Head of caudate nucleus (tissue), 42 donors: ENCODE measurements at regions not wholly inside any gene's neighbourhood (a gene's known extent, or its start where the extent isn't known, plus 50 kb on each side); places are given as distances from the start of the nearest gene placed in this dataset.
"Not testable (repeated sequence)": the region's sequence is repeated elsewhere in the genome, so short reads cannot be mapped to it uniquely, and the experiment has no call there.

Experiments
- DNase-seq, 42 donors: peaks; one replicate each; pipeline versions ENCODE4 v3.0.0 to v3.0.0-alpha.2; 2020 to 2021; ENCODE audit warnings: mixed read lengths in 7 of 42
- intact Hi-C: fragments of 100-400 bp; cut with DNase I; formaldehyde crosslinking; loops from one replicate; pipeline ENCODE4 v1.15.0; 2022

DNA sequence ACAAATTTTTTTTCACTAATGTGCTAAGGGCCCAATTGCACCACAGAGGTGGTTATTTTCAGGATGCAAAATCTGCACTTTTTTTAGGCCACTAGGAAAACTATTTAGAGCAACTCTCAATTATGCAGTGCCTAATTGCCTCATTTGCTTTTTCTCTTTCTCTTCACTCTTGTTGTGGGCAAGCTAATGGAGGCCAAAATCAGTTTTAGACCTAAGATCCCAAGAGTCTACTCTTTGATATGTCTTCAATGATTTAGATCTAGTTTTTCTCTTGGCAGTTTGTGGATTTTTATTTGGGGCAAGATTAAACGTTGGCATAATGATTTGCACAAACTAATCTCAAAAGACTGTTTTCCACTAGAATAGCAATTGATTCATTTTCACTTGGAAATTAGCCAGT is 1996.9 kb downstream of the LRRC4C start:
- intact Hi-C loops: no loop called here
- DNase-seq: no peak

DNA sequence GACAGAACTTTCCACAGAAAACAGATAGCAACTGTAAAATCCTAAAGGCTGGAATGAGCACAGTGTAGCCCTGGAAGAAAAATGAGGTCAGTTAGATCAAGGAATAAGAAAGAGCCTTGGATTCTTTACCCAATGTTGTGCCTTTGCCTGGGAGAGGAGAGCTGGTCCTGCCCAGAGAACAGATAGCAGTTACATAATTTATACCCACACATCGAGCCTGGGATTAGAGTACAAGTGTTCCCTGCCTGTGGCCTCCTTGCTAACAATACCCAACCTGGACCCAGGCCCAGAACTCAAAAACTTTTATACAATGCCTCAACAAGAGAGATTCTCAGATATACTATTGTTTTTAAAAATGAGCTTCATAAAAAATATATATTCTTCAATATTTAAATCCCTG is 1998.4 kb downstream of the LRRC4C start:
- peak in 7 of 42 donors; percentile 3 to 51 (median 9) for DNase-seq
- intact Hi-C loops: no loop called here

DNA sequence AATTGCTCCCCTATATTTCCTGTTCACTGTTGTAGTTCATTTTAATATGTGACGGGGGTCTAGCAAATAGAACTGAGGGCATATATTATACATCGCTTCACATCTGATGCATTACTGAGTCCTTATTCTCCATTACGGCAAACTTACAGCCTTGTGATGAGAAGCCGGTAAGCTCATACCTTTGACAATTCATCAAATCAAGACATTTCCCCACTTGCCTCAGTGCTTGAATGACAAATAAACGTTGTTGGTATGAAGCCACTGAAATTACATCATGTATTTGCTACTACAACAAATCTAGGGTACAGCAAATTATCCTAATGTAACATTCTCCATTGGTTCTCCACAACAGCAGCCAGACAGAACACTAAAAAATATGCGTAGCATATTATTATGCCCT is 1999.8 kb downstream of the LRRC4C start:
- no peak for DNase-seq
- intact Hi-C loops: no loop called here

DNA sequence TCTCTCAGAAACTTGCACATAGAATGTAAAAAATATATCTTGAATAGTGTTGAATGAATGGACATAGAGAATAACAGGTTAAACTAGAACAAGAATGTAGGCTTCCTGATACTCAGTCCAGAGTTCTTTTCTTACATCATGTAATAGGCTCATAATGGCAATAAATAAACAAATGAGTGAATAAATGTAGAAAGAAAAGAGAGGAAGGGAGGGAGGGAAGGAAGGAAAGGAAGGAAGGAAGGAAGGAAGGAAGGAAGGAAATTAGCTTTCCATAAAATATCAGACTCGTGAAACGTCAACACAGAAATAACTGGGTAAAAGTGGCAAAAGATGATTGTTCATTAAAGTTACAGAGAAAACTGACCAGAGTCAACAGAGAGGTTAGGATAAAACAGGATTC is 2001.0 kb downstream of the LRRC4C start:
- intact Hi-C loops: no loop called here
- no peak for DNase-seq

DNA sequence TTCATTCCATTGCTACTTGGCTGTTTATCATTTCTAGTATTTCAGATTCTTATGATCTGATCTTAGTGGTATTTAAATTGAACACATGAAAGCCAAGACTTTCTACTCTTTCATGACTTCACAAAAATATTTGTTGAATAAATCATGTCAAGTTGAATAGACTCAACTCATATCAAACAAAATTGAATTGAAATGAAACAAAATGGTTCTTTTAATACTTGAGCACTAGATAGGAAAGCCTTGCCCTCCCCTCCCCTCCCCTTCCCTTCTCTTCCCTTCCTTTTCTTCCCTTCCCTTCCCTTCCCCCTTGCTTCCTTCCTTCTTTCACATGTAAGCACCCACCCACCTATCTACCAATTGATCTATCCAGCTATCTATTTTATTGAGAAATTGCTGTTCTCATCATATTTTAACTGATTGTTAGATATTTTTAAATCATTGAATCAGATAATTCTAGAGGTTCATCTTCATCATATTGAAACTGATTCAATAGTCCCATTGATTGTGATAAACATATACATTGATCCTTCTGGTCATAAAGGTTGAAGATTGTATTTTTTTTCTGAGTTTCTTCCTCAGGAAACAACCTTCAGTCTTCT is 2015.9 kb downstream of the LRRC4C start:
- DNase-seq: no peak
- intact Hi-C loops: no loop called here

DNA sequence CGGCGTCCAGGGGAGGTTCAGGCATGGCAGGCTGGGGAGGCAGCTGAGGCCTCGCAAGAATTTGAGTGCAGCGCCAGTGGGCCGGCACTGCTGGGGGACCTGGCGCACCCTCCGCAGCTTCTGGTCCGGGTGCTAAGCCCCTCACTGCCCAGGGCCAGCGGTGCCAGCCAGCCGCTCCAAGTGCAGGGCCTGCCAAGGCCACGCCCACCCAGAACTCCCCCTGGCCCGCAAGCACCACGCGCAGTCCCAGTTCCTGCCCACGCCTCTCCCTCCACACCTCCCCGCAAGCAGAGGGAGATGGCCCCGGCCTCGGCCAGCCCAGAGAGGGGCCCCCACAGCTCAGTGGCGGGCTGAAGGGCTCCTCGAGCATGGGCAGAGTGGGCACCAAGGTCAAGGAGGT is 2017.3 kb downstream of the LRRC4C start:
- no peak for DNase-seq
- intact Hi-C loops: no loop called here

DNA sequence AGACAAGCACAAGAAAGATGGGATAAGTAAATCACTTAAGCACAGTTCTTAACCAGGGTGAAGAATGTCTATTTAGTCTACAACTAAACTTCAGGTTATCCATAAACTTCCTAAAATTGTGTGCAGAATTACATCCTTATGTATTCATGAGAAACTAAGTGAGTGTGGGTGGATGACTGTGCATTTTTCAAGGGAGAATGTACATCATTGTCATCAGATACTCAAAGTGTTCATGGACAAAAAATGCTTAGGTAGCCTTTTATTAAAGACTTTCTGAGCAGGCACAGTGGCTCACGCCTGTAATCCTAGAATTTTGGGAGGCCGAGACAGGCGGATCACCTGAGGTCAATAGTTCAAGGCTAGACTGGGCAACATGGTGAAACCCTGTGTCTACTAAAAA is 2023.8 kb downstream of the LRRC4C start:
- DNase-seq: no peak
- intact Hi-C loops: no loop called here

DNA sequence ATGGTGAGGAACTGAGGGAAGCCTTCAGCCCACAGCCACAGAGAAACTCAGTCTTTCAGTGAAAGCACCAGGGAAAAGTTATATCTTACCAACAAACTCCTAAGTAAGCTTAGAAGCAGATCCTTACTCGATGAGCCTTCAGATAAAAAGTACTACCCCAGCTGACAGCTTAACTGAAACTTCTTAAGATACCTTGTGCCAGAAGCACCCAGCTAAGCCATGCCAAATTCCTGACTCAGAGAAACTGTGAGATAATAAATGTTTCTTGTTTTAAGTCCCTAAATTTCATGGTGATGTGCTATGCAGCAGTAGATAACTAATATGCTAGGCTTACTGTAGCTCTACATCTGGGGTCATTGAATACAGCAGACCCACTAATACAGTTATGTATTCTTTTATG is 2025.0 kb downstream of the LRRC4C start:
- no peak for DNase-seq
- intact Hi-C loops: no loop called here

DNA sequence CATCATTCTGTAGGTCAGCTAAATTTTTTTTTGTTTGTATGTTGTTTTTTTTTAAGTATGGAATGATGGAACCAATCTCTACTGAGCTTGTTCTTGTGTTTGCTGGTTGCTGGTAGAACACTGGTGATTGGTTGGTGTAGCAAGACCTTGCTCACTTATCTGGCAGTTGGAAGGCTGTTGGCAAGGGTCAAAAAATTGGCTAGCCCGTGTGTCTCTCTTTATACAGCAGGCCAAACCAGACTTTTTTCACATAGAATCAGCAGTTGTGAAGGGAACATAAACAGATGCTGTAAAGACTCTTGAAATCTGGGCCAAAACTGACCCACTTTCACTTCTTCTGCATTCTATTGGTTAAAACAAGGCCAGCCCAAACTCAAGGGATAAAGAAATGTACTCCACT is 2026.5 kb downstream of the LRRC4C start:
- no peak for DNase-seq
- intact Hi-C loops: no loop called here

DNA sequence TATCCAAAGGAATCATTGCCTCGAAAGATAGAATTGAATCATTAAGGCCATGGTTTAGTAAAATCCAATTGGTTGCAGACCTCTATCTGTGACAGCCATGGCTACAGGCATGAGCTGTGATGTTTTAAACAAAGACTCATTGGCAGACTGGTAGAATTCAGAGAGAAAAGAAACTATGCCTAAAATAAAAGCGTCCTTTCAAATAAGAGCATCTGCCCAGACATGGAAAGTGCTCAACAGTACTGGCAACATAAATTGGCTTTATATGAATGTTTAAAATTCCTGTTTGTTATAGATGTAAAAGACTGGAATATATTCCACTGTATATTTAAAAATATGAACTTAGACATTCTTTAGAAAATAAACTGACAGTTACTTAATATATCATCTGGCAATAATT is 2034.2 kb downstream of the LRRC4C start:
- intact Hi-C loops: no loop called here
- no peak for DNase-seq

DNA sequence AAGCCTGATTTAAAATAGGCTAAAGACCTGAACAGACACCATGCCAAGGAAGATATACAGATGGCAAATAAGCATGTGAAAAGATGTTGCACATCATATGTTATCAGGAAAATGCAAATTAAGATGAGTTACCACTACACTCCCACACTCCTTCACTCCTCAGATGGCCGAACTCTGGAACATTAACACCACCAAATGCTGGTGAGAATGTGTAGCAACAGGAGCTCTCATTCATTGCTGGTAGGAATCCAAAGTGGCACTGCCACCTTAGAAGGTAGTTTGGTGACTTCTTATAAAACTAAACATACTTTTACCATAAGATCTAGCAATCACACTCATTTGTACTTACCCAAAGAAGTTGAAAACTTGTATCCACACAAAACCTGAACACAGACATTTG is 2047.3 kb downstream of the LRRC4C start:
- no peak for DNase-seq
- intact Hi-C loops: no loop called here

DNA sequence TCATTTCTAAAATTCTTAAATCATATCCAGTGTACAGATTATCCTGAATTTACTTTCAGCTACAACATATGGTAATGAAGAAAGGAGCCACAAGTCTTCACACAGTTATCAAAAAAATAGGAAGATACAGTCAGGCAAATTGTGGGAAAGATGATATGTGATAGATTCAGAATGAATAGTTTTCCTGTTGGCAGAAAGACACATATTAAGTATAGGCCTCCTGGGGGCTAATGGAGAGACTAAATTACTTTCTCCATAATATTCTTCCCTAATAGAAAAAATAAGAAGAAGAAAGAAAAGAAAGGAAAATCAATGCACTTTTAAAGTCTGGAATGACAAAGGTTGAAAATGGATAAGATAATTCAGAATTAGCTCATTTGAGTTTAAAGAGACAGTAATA is 2073.5 kb downstream of the LRRC4C start:
- DNase-seq: no peak
- intact Hi-C loops: no loop called here

DNA sequence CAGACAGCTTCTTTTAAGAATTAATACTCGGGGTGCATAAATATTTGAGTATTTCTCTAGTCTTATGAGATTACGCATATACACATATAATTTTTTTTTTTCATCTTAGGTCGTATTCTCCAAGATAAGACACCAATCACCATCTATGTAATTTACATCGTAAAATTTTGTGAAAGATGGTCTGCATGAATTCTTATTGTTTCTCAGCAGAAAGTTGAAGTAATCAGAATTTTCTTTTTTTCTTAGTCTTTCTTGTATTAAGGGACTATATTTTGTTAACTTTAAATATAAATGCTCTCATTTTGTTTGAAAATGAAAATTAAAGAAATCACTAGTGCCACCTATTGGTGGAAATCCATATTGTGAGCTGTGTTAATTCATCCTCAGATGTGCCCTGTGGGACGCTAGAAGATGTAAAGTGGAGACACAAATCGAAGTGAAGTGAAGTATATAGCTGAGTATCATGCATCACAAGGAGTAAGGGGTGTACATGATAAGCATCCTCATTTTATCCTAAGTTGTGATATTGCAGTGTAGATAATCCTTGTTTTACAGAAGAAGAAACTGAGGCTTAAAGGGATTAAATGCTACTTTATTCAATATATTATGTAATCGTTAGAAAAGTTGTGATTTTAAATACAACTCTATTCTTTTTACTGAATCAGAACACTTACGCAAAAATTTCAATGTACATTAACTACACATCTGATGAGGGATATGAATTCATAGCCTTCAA is 2084.3 kb downstream of the LRRC4C start:
- intact Hi-C loops: no loop called here
- peak in 6 of 42 donors; percentile 1 to 28 (median 6) for DNase-seq

DNA sequence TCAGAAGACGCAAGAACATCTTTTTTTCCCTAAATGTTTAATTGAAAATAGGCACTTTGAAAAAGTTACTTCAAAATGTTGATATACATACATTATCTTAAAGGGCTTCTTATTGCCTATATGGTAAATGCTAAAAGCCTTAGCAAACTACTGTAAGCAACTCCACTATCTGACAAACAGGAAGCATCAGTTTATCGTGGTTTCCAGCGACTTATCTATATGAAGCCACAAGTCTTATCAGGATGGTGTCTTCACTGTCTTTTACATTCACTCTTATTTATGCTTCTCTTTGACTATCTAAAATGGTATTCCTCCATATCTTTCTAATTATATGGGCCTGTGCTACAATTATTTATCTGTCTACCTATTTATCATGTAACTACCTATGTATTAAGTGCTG is 2091.9 kb downstream of the LRRC4C start:
- DNase-seq: no peak
- intact Hi-C loops: no loop called here

DNA sequence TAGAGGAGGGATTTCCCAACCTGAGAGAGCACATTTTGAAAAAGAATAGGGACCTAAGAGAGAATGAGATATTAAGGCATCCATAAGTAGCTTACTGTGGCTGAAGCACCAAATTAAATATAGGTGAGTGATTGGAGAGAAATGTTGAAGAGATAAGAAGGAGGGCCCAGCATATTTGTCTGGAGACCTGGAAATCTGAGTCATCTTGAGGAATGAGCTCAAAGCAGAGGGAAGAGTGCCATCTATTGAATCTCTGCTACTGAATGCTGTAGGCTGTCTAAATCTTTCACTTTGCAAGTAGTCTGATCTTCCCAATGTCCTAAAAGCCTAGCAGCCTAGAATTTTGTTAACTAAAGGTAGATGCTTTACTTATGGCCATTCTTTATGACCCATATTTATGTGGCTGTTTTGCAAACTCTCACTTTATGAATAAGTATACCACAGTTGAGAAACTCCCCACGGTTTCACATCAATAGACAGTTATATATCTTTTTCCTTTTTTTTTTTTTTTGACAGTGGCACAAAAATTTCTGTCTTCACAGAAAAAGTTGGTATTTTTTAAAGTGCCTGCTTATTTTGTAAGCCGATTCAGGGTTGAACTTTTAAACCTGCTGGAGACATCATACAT is 2093.5 kb downstream of the LRRC4C start:
- no peak for DNase-seq
- intact Hi-C loops: no loop called here

DNA sequence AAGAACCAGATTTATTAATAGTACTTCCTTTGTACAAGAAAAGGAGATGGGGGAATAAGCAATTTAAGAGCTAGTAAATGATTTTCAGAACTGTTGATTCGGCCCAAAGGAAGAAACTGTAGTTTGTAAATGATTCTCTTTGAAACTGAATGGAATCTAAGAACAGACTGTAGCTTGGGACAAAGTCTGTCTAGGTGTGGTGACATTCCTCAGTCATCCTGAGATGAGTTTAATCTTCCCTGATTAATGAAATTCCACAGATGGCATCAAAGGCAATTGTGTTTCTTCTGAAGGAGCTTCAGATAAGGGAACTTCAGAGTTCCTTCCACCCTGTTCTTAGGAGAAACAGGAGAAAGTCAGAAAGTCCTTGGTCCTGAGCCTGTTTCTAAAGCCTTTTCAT is 2095.9 kb downstream of the LRRC4C start:
- DNase-seq: no peak
- intact Hi-C loops: no loop called here

DNA sequence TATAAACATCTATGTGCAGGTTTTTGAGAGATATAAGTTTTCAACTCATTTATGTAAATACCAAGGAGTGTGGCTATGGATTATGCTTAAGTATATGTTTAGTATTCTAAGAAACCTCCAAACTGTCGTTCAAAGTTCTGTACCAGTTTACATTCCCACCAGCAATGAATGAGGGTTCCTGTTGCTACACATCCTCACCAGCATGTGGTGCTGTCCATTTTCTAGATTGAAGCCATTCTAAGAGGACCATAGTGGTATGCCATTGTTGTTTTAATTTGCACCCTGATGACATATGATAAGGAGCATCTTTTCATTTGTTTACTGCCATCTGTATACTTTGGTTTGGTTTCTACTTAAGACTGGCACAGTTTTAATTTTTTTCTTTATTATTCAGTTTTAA is 2097.9 kb downstream of the LRRC4C start:
- no peak for DNase-seq
- intact Hi-C loops: no loop called here

DNA sequence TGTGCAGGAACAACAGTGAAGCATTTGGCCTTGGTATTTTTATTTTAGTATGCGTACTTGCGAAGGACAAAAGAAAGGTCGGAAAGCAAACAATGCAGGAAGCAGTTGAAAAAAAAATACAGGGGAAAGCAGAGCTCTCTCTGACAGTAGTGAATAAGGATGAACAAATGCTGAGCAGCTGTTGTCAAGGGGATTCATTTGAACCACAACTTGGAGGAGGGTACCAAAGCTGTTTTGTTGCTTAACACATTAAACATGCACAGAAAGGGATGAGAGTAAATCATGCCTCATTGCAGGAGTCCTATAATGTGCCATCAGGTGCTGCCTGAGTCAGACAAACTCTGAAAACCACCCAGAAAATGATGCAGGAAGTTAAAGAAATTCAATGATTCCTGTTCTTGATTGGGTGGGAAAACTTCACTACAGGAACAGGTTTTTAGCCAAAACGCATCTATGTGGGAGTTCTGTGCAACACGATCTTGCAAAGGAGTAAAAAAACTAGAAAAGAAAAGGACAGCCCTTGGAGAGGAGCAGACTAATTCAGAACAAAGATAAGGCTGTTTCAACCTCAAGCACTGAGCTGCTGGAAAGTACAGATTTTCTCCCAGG is 2113.5 kb downstream of the LRRC4C start:
- no peak for DNase-seq
- intact Hi-C loops: no loop called here

DNA sequence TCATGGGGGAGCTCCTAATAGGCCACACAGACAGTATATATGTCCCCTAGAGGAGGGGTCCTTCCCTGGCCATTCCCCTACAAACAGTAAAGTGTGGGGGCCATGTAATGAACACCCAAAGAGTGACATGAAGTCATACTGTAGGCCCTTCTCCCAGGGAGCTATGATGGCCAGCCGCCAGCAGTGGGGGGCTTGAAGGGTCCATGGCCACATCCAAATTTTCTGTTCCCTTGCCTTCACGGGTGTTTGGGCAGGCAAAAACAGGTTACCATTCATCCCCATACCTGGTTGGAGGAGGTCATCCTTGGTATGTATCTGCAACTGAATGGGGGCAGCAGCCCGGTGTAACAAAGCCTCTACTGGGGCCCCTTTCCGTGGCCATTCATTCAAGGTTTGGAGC is 2118.0 kb downstream of the LRRC4C start:
- intact Hi-C loops: no loop called here

DNA sequence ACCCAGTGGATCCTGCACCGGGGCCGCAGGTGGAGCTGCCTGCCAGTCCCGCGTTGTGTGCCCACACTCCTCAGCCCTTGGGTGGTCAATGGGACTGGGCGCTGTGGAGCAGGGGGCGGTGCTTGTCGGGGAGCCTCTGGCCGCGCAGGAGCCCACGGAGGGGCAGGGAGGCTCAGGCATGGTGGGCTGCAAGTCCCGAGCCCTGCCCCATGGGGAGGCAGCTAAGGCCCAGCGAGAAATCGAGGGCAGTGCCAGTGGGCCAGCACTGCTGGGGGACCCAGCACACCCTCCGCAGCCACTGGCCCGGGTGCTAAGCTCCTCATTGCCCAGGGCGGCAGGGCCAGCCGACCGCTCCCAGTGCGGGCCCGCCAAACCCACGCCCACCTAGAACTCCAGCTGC is 2126.4 kb downstream of the LRRC4C start:
- intact Hi-C loops: not testable (repeated sequence)

More for the DNA sequence above, 2118.0 kb downstream of the LRRC4C start:
- no peak for DNase-seq

More for the DNA sequence above, 2126.4 kb downstream of the LRRC4C start:
- not testable (repeated sequence) for DNase-seq
